GM21526 (cell line): ENCODE measurements at regions not wholly inside any gene's neighbourhood (a gene's known extent, or its start where the extent isn't known, plus 50 kb on each side); places are given as distances from the start of the nearest gene placed in this dataset.
"Not testable (repeated sequence)": the region's sequence is repeated elsewhere in the genome, so short reads cannot be mapped to it uniquely, and the experiment has no call there.

Source experiments
- ATAC-seq: cut with Tn5 transposase; IDR thresholded peaks from one replicate; pipeline ENCODE4 v1.9.1; 2021; ENCODE audit warnings: moderate library complexity; ENCODE audit not compliant: unreplicated experiment, low FRiP score

- ATAC-seq, result no peak
These were observed 203.5 kb upstream of the RPL34 start for GRCh38 chr4:108416831-108417230.

DNA sequence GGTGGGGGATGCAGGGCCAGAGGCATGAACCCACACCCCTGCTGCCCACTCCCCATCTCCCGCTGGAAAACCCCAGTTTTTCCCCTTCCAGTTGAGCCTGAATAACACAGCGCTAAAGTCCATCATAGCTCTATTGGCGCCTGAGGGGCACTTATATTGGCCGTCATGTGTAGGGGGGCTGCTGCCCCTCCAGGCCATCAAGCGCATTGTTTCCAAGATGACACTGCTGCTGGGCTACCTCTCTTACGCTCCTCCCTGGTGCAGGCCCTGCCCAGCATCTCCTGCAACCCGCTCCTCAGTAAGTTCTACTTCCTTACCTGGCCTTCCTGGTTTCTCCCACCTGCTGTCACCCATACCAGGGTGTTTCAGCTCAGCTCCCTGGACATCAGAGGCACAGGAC lies 205.0 kb upstream of the RPL34 start:
- no peak for ATAC-seq

- no peak for ATAC-seq
These were observed 208.5 kb upstream of the RPL34 start for GRCh38 chr4:108411836-108412235.

DNA sequence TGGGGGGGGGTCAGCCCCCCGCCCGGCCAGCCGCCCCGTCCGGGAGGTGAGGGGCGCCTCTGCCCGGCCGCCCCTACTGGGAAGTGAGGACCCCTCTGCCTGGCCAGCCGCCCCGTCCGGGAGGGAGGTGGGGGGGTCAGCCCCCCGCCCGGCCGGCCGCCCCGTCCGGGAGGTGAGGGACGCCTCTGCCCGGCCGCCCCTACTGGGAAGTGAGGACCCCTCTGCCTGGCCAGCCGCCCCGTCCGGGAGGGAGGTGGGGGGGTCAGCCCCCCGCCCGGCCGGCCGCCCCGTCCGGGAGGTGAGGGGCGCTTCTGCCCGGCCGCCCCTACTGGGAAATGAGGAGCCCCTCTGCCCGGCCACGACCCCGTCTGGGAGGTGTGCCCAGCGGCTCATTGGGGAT lies 210.7 kb upstream of the RPL34 start:
- ATAC-seq, result not testable (repeated sequence)

- ATAC-seq, result no peak
These were observed 214.8 kb upstream of the RPL34 start for GRCh38 chr4:108405586-108405985.

DNA sequence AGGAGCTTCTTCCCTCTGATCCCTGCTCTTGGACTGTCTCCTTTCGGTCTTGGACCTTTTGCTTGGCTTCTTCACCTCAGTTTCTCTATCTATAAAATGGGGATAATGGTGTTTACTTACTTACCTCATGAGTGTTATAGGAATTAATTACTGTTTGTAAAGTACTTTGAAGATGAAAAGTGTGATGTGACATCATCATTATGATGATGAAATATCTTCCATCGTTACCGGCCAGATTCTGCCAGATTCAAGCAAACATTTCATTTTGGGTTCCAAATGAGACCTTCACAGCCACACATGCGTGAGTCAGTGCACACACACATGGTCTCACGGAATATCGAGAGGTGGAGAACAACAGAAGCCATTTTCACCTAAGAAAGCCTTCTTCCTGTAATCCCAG lies 220.1 kb upstream of the RPL34 start:
- ATAC-seq, result no peak

GRCh38 chr4:108399610-108400265 lies 220.6 kb upstream of the RPL34 start:
- no peak for ATAC-seq

GRCh38 chr4:108398836-108399235 lies 221.5 kb upstream of the RPL34 start:
- no peak for ATAC-seq

GRCh38 chr4:108398316-108398715 lies 222.1 kb upstream of the RPL34 start:
- no peak for ATAC-seq

DNA sequence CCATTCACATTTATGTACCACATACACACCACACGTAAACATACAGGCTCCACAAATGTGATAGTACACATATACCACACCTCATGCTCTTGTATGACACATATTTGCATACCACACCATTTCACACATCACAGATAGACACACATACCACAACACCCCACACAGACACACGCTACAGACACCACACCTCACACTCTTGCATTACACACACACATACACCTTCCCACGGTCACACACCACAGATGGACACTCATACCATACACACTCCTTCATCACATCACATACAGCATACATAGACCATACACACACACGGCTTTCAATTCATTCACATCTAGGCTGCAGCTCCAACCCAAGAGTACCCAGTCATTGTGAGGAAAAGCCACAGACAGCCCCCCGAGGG lies 222.5 kb upstream of the RPL34 start:
- ATAC-seq, result no peak

- no peak for ATAC-seq
These were observed 223.4 kb upstream of the RPL34 start for GRCh38 chr4:108396900-108397497.

- ATAC-seq, result no peak
These were observed 224.6 kb upstream of the RPL34 start for GRCh38 chr4:108395786-108396185.

- ATAC-seq, result no peak
These were observed 225.2 kb upstream of the LEF1 start for GRCh38 chr4:108393890-108394472.

DNA sequence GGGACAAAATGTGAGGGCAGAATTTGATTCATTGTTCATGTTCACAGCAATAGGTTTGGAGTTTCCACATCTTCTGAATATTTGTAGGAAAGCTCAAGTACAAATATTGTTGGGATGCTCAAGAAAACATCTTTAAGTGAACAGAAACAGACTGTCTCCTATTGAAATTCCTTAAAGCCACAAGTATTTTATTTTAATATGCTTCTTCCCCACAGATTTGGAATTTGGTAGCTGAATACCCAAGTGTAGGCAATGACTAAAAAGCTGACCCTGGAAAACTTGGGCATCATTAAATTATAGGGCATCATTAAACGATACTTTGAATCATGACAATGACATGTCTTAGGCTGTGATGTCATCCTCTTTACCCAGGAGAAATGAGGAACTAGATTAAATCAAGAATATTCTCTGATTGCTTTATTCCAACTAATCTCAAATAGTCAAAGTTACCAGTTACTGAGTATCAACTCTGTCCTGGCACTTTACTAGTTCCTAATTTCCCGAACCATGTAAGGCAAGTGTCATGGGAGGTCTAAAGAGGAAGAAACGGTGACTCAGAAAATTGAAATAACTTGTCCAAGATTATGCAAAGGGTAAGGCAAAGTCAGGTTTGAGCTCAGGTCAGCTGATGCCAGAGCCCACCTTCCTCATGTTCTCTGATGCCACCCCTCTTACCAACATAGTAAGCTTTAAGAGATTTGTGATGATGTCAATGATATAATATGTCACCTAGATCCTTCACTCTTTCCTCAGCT lies 223.1 kb upstream of the LEF1 start:
- no peak for ATAC-seq

DNA sequence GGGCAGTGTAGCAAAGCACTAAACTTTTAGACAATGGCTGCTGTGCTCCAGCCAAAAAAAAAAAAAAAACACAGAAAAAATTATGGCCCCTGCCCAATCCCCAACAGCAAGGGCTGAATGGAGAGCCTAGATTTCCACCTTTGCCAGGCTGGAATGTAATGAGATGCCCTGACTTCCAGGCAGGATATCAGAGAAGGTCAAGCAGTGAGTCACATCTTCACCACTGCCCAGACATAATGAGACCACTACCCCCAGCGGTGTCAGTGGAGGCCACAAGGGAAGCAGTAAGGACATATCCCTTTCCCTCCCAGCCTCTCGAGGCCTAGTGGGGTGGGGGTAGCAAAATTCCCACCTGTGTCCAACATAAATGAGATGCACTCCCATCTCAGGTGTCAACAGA lies 216.3 kb upstream of the LEF1 start:
- ATAC-seq, result no peak

DNA sequence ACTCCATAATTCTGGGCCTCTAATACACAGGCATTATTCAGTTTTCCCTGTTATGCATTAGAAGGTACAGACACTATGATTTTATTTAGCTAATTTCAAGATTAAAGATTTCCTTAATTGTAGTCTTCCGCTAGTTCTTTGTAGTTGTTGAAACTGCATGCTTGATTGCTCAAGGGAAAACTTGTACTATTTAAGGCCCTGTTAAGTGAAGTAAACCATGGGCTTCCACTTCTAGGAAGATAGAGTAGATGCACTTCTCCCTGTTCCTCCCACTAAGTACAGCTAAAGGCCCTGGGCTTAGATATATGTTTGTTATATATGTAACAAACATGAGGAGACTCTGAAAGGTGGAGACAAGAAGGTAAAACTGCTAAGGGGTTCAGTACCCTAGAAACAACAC lies 215.8 kb upstream of the LEF1 start:
- ATAC-seq, result no peak

DNA sequence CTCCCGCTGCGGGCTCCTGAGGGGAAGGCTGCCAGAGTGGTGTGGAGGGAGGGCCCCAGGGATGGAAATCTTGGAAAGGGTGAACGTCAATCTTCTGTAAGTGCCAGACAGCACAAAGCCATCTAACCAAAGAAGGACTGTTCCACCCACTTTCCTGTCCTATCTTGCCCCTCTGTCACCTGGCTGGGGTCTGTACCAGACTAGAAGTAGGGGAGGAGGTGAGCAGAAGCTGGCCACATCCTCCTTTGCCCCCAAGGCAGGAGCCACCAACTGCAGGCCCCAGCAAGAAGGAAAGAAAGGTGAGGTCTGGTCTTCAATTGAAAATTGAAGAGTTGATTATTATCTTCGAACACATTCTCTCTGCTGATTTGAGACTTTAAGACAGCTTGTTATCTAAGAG lies 214.4 kb upstream of the LEF1 start:
- no peak for ATAC-seq

GRCh38 chr4:108382751-108383150 lies 214.0 kb upstream of the LEF1 start:
- no peak for ATAC-seq

- no peak for ATAC-seq
These were observed 209.4 kb upstream of the LEF1 start for GRCh38 chr4:108378164-108378563.

GRCh38 chr4:108377021-108377420 lies 208.3 kb upstream of the LEF1 start:
- no peak for ATAC-seq

DNA sequence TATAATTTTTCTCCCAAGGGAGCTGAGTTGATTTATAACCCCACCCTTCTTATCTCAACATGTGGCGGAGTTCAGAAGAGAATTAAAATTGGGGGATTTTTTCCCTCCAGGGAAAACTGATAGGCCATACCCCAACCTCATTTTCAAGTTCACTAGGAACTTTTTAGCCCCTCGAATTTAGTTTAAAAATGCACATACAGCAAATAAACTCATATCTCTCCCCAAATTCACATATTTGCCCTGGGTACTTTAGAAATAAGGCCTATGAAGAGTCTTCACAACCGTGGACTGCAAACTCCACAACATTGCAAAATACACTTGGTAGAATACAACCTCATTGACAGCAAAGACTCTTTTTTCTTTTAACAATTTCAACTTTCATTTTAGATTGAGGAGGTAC lies 206.7 kb upstream of the LEF1 start:
- ATAC-seq, result no peak

DNA sequence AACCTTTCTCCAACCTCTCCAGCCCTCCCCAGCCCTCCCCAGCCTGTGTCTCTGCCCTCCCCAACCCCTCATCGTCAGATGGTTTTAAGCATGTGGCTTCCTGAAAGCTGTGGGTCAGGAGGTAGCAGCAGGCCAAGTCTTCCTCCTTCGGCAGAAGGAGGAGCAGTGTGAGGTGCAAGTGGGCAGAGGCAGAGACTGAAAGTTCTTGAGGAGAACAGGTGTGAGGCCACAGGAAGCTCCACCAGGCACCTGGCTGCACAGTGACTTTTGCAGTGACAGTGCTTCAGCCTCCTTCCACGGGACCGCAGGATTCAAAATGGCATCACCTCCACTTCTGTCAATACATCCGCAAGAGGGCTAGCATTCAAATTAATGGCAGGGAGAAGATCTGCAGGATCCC lies 203.9 kb upstream of the LEF1 start:
- ATAC-seq, result no peak
